Nephron progenitor cell (in vitro differentiated cells): ENCODE measurements at regions not wholly inside any gene's neighbourhood (a gene's known extent, or its start where the extent isn't known, plus 50 kb on each side); places are given as distances from the start of the nearest gene placed in this dataset.

Experiments
- DNase-seq: peaks from one replicate; pipeline ENCODE4 v3.0.0; 2021
- H3K27ac Mint-ChIP-seq: 2 replicates; pipeline ENCODE4 v1.8.0; 2021; ENCODE audit warnings: mild to moderate bottlenecking, moderate library complexity, mixed read lengths
- H3K27me3 Mint-ChIP-seq: 2 replicates; pipeline ENCODE4 v1.8.0; 2021; ENCODE audit warnings: mild to moderate bottlenecking, low read depth, mixed read lengths; ENCODE audit not compliant: poor library complexity
- H3K36me3 Mint-ChIP-seq: 2 replicates; pipeline ENCODE4 v1.8.0; 2021; ENCODE audit warnings: low read depth, mixed read lengths
- H3K4me1 Mint-ChIP-seq: 2 replicates; pipeline ENCODE4 v1.8.0; 2021; ENCODE audit warnings: mixed read lengths
- H3K4me3 Mint-ChIP-seq: 2 replicates; pipeline ENCODE4 v1.8.0; 2021; ENCODE audit warnings: mild to moderate bottlenecking, moderate library complexity, mixed read lengths
- H3K9me3 Mint-ChIP-seq: 2 replicates; pipeline ENCODE4 v1.8.0; 2021; ENCODE audit warnings: mild to moderate bottlenecking, moderate library complexity, mixed read lengths
- TF ChIP-seq, protein P1 (sequence below): fragments of 200-600 bp; sonication (generic); IDR thresholded peaks from 2 replicates; pipeline ENCODE4 v1.5.0; 2021; ENCODE audit warnings: antibody characterized with exemption

DNA sequence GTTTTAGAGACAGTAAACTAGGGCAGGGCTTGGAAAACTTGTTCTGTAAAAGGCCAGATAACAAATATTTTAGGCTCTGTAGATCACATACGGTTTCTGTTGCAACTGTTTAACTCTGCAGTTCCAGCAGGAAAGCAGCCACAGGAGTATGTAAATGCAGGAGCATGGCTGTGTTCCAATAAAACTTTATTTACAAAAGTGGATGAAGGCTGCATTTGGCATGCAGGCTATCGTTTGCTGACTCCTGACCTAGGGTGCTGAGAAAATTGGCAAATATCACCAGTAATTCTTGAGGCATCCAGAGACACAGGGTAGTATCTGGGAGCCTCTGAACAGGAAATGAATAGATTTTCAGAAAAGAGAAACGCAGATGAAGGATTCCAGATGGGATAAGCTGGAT lies 274.0 kb downstream of the MAF start:
- H3K4me1 Mint-ChIP-seq = peaks cover 28% of the 10 kb centered on the region

DNA sequence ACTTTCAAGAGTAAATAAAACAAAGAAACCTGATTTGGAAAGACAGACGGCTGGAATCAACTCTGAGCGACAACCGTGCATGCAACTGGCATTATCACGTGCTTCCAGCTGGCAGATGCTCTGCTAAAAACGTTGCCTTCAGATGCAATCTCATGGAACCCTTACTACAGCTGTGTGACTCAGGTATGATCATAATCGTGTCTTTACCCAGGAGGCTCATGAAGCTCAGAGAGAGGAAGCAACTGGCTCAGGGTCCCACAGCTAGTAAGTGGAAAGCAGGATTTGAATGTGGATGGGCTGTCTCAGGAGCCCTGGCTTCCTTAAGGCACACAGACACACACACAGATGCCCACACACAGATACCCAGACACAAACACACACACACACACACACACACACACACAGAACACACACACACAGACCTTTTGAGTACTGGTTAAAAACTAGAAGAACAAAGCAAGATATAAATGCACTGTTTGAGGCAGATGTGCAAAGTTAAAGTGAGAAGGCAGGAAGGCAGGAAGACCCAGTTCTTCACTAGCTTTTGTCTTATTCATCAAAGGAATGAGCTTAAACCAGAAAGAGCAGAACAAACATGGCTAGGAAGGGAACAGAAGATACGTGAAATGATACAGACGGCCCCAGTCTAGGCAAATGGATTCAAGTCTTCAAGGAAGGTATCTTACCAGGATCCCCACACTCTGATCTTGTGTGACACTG lies 275.2 kb downstream of the MAF start:
- DNase-seq = no peak
- peaks cover 27% of the 10 kb centered on the region for H3K4me1 Mint-ChIP-seq
- TF ChIP-seq, protein P1, sequence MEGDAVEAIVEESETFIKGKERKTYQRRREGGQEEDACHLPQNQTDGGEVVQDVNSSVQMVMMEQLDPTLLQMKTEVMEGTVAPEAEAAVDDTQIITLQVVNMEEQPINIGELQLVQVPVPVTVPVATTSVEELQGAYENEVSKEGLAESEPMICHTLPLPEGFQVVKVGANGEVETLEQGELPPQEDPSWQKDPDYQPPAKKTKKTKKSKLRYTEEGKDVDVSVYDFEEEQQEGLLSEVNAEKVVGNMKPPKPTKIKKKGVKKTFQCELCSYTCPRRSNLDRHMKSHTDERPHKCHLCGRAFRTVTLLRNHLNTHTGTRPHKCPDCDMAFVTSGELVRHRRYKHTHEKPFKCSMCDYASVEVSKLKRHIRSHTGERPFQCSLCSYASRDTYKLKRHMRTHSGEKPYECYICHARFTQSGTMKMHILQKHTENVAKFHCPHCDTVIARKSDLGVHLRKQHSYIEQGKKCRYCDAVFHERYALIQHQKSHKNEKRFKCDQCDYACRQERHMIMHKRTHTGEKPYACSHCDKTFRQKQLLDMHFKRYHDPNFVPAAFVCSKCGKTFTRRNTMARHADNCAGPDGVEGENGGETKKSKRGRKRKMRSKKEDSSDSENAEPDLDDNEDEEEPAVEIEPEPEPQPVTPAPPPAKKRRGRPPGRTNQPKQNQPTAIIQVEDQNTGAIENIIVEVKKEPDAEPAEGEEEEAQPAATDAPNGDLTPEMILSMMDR = no peak
- peaks cover 4% of the 10 kb centered on the region for H3K27me3 Mint-ChIP-seq
- no peak overlapping the region for H3K27ac Mint-ChIP-seq
- H3K9me3 Mint-ChIP-seq = no peaks in the 10 kb centered on the region
- no peak overlapping the region for H3K4me3 Mint-ChIP-seq
- H3K36me3 Mint-ChIP-seq = no peaks in the 10 kb centered on the region

More for the DNA sequence above, 274.0 kb downstream of the MAF start:
- TF ChIP-seq, protein P1 = no peak
- no peak overlapping the region for H3K4me3 Mint-ChIP-seq
- DNase-seq = no peak
- H3K36me3 Mint-ChIP-seq = no peaks in the 10 kb centered on the region
- H3K9me3 Mint-ChIP-seq = no peaks in the 10 kb centered on the region
- peaks cover 4% of the 10 kb centered on the region for H3K27me3 Mint-ChIP-seq
- H3K27ac Mint-ChIP-seq = no peak overlapping the region

DNA sequence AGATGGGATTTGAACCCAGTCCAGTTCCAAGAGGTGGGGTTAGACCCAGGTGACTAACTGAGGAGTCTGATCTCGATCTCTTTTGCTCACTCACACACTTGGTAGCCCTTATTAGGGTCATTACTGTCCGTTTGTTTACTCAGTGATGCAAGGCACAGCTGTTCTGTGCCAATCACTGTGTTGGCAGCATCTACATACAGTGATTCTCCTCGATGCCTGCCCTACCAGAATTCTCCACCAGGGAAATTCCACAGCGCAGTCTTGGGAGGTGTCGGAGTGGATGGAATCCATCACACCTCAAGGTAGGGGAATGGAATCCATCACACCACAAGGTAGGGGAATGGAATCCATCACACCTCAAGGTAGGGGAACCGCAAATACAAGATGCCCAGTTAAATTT lies 279.6 kb downstream of the MAF start:
- DNase-seq = no peak
- no peaks in the 10 kb centered on the region for H3K9me3 Mint-ChIP-seq
- H3K4me3 Mint-ChIP-seq = no peak overlapping the region
- TF ChIP-seq, protein P1 = no peak
- H3K27me3 Mint-ChIP-seq = peaks cover 32% of the 10 kb centered on the region
- peaks cover 5% of the 10 kb centered on the region for H3K4me1 Mint-ChIP-seq
- no peak overlapping the region for H3K27ac Mint-ChIP-seq
- no peaks in the 10 kb centered on the region for H3K36me3 Mint-ChIP-seq

DNA sequence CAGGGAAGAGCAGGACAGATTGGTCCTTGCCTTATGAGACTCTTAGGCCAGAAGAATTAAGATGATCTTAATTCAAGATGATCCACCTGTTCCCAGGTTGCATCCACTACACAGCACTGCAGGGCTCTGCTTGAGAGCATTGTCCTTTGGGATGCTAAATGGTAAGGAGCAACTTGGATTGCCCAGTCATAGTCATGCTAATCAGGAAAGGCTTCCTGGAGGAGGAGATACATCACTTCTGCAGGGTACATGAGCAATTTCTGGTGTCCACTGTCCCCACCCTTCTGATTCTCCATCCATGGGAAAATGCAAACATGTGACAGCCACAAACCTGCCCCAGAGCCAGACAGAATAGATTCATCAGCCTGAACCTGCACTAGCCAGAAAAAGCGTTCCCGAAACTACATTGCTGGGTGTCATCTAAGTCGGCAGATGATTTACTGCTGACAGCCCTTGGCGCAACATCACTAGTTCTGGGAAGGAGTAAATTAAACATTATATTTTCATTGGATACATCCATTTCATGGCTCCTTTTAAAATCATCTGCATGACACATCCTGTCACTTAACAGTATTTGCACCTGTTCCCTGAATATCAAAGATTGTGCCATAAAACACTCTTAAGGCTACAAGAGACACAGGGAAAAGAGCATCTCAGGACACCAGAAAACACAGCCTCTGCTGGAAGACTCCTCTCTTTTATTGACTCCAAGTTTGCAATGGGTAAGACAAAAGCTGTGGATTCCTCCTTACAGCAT lies 282.2 kb downstream of the MAF start:
- Mint-ChIP-seq H3K9me3 (no peaks in the 10 kb centered on the region), H3K27ac (no peak overlapping the region), H3K4me1 (peaks cover 13% of the 10 kb centered on the region), H3K4me3 (no peak overlapping the region), H3K36me3 (no peaks in the 10 kb centered on the region), H3K27me3 (peaks cover 37% of the 10 kb centered on the region)
- TF ChIP-seq, protein P1 = no peak
- no peak for DNase-seq

DNA sequence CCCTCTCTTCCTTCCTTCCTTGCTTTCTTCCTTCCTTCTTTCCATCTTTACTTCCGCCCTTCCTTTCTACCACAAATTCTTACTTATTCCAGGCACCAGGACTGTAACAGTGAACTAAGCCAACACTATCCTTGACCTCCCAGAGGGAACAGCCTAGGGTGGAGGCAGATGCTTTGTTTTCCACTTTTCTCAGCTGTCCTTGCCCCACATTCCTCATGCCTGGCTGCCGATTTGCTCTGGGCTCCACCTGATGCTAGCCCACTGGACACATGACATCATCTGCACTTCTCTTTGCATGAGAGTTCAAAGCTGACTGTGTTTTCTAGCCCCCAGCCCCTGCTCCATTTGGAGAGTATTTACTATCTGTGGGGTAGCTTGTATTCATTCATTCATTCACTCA lies 283.0 kb downstream of the MAF start:
- H3K36me3 Mint-ChIP-seq = no peaks in the 10 kb centered on the region
- TF ChIP-seq, protein P1 = no peak
- no peaks in the 10 kb centered on the region for H3K9me3 Mint-ChIP-seq
- DNase-seq = no peak
- H3K27me3 Mint-ChIP-seq = peaks cover 37% of the 10 kb centered on the region
- H3K27ac Mint-ChIP-seq = no peak overlapping the region
- H3K4me1 Mint-ChIP-seq = peaks cover 18% of the 10 kb centered on the region
- H3K4me3 Mint-ChIP-seq = no peak overlapping the region

DNA sequence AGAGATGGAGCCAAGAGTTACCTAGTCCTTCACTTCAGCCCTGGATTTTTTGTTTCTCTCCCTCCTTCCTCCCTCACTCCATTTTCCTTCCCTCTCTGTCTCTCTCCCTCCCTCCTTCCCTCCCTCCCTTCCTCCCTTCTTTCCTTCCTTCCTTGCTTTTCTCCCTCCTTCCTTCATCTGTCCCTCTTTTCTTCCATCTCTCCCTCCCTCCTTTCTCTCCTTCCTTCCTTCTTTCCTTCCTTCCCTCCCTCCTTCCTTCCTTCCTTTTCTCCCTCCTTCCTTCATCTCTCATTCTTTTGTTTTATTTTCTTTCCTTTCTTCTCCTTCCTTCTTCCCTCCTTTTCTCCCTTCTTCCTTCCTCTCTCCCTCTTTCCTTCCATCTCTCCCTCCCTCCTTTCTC lies 283.5 kb downstream of the MAF start:
- H3K36me3 Mint-ChIP-seq = no peaks in the 10 kb centered on the region
- no peaks in the 10 kb centered on the region for H3K9me3 Mint-ChIP-seq
- H3K27ac Mint-ChIP-seq = no peak overlapping the region
- no peak for DNase-seq
- TF ChIP-seq, protein P1 = no peak
- peaks cover 23% of the 10 kb centered on the region for H3K4me1 Mint-ChIP-seq
- H3K27me3 Mint-ChIP-seq = peaks cover 37% of the 10 kb centered on the region
- no peak overlapping the region for H3K4me3 Mint-ChIP-seq
